Caco-2 (cell line): ENCODE measurements at regions not wholly inside any gene's neighbourhood (a gene's known extent, or its start where the extent isn't known, plus 50 kb on each side); places are given as distances from the start of the nearest gene placed in this dataset.

Experiments
- BruUV-seq: library from RNA; stranded (reverse); fragments of 400-500 nt; replicated peaks from 2 replicates; lab custom pipeline; 2021; lab: Mats Ljungman, UMichigan
- CTCF ChIA-PET: fragments of 300-600 bp; sonication (Branson Sonifier 250); formaldehyde crosslinking; loops from one replicate; lab custom pipeline; 2022; ENCODE audit warnings: antibody characterized with exemption; lab: Charles Lee
- POLR2A ChIA-PET: fragments of 300-600 bp; sonication (Branson Sonifier 250); formaldehyde crosslinking; loops from one replicate; lab custom pipeline; 2022; ENCODE audit warnings: antibody characterized with exemption; lab: Charles Lee
- DNase-seq, 2 experiments: peaks; one replicate each; pipeline versions ENCODE4 v3.0.0 to v3.0.0-alpha.2; 2020 to 2022
- H3K27me3 ChIP-seq: replicated peaks from 2 replicates; pipeline ENCODE4 v1.6.0; 2011; ENCODE audit warnings: low read length; ENCODE audit not compliant: control insufficient read depth, insufficient read depth
- H3K36me3 ChIP-seq: 2 replicates; pipeline ENCODE4 v1.5.1; 2011; ENCODE audit warnings: low read length; ENCODE audit not compliant: control insufficient read depth, insufficient read depth
- H3K4me1 ChIP-seq: fragments of 250-450 bp; sonication (Bioruptor Pico); 2 replicates; pipeline ENCODE4 v1.5.1; 2020; ENCODE audit warnings: mild to moderate bottlenecking
- H3K4me3 ChIP-seq: 2 replicates; pipeline ENCODE4 v1.5.1; 2011; ENCODE audit warnings: low read depth, mild to moderate bottlenecking, control low read depth, low read length
- H3K9me3 ChIP-seq: fragments of 250-450 bp; sonication (Bioruptor Pico); 2 replicates; pipeline ENCODE4 v1.5.1; 2020; ENCODE audit warnings: mild to moderate bottlenecking, moderate library complexity
- H3K27ac Mint-ChIP-seq: one replicate; pipeline ENCODE4 v1.8.0; 2022; ENCODE audit warnings: mixed read lengths; ENCODE audit not compliant: unreplicated experiment
- H3K27me3 Mint-ChIP-seq: one replicate; pipeline ENCODE4 v1.8.0; 2022; ENCODE audit warnings: mixed read lengths; ENCODE audit not compliant: insufficient read depth, unreplicated experiment
- H3K36me3 Mint-ChIP-seq: one replicate; pipeline ENCODE4 v1.8.0; 2022; ENCODE audit warnings: mild to moderate bottlenecking, mixed read lengths; ENCODE audit not compliant: insufficient read depth, unreplicated experiment
- H3K4me1 Mint-ChIP-seq: one replicate; pipeline ENCODE4 v1.8.0; 2022; ENCODE audit warnings: low read depth, mixed read lengths; ENCODE audit not compliant: unreplicated experiment
- H3K4me3 Mint-ChIP-seq: one replicate; pipeline ENCODE4 v1.8.0; 2022; ENCODE audit warnings: mild to moderate bottlenecking, moderate library complexity, mixed read lengths; ENCODE audit not compliant: unreplicated experiment
- H3K9me3 Mint-ChIP-seq: one replicate; pipeline ENCODE4 v1.8.0; 2022; ENCODE audit warnings: mixed read lengths; ENCODE audit not compliant: unreplicated experiment
- CTCF ChIP-seq, 2 experiments: fragments of 200-600 bp in 1 of 2; IDR thresholded peaks; 1 replicate in 1 of 2; 2 replicates in 1 of 2; pipeline versions ENCODE4 v1.5.1 to v1.8.0; 2011 to 2022; ENCODE audit warnings: antibody characterized with exemption in 1 of 2, control low read depth in 1 of 2, inconsistent platforms in 1 of 2, low read depth in 1 of 2, low read length in 1 of 2, mild to moderate bottlenecking in 1 of 2, moderate library complexity in 1 of 2; ENCODE audit not compliant: insufficient read depth in 1 of 2, severe bottlenecking in 1 of 2, unreplicated experiment in 1 of 2
- intact Hi-C: fragments of 100-400 bp; cut with micrococcal nuclease; formaldehyde crosslinking; loops from one replicate; pipeline ENCODE4 v1.10.0; 2022; ENCODE audit not compliant: unreplicated experiment

GRCh38 chr6:51029561-51029960 lies 210.9 kb downstream of the TFAP2B start:
- H3K9me3 Mint-ChIP-seq, result peaks cover 7% of the 10 kb centered on the region
- CTCF ChIA-PET, result no interaction called here
- POLR2A ChIA-PET, result no interaction called here
- DNase-seq, result no peak
- TF ChIP-seq CTCF (IDR thresholded peaks at IDR 0.05; ENCODE audit: insufficient read depth in 1 of 2, low read depth in 1 of 2, low read length in 1 of 2, severe bottlenecking in 1 of 2, unreplicated experiment in 1 of 2), result no peak
- H3K9me3 ChIP-seq, result no peaks in the 10 kb centered on the region
- no peaks in the 10 kb centered on the region for H3K36me3 Mint-ChIP-seq
- intact Hi-C loops, result no loop called here
- H3K27ac Mint-ChIP-seq, result no peak overlapping the region
- H3K36me3 ChIP-seq, result no peaks in the 10 kb centered on the region
- no peak overlapping the region for H3K4me3 ChIP-seq
- no peaks in the 10 kb centered on the region for H3K4me1 ChIP-seq
- no peaks in the 10 kb centered on the region for H3K4me1 Mint-ChIP-seq
- BruUV-seq, result no TSS peak
- no peaks in the 10 kb centered on the region for H3K27me3 Mint-ChIP-seq
- H3K27me3 ChIP-seq, result no peaks in the 10 kb centered on the region
- H3K4me3 Mint-ChIP-seq, result no peak overlapping the region

- no TSS peak for BruUV-seq
- H3K36me3 ChIP-seq, result no peaks in the 10 kb centered on the region
- no peaks in the 10 kb centered on the region for H3K4me1 Mint-ChIP-seq
- no peak overlapping the region for H3K27ac Mint-ChIP-seq
- POLR2A ChIA-PET, result no interaction called here
- H3K4me3 ChIP-seq, result no peak overlapping the region
- H3K27me3 ChIP-seq, result no peaks in the 10 kb centered on the region
- no peaks in the 10 kb centered on the region for H3K9me3 Mint-ChIP-seq
- no peak overlapping the region for H3K4me3 Mint-ChIP-seq
- intact Hi-C loops, result no loop called here
- no peak for TF ChIP-seq CTCF (IDR thresholded peaks at IDR 0.05; ENCODE audit: insufficient read depth in 1 of 2, low read depth in 1 of 2, low read length in 1 of 2, severe bottlenecking in 1 of 2, unreplicated experiment in 1 of 2)
- no peaks in the 10 kb centered on the region for H3K4me1 ChIP-seq
- DNase-seq, result no peak
- no peaks in the 10 kb centered on the region for H3K9me3 ChIP-seq
- no peaks in the 10 kb centered on the region for H3K36me3 Mint-ChIP-seq
- no peaks in the 10 kb centered on the region for H3K27me3 Mint-ChIP-seq
- CTCF ChIA-PET, result no interaction called here
Observed at GRCh38 chr6:51045548-51045947, 226.9 kb downstream of the TFAP2B start.

GRCh38 chr6:51049288-51049982 lies 230.8 kb downstream of the TFAP2B start:
- Mint-ChIP-seq H3K27me3 (no peaks in the 10 kb centered on the region), H3K36me3 (no peaks in the 10 kb centered on the region), H3K9me3 (no peaks in the 10 kb centered on the region), H3K4me1 (no peaks in the 10 kb centered on the region), H3K27ac (no peak overlapping the region), H3K4me3 (no peak overlapping the region)
- no peak for DNase-seq
- Histone ChIP-seq H3K36me3 (no peaks in the 10 kb centered on the region), H3K27me3 (no peaks in the 10 kb centered on the region), H3K4me3 (no peak overlapping the region), H3K4me1 (no peaks in the 10 kb centered on the region), H3K9me3 (no peaks in the 10 kb centered on the region)
- ChIA-PET POLR2A (no interaction called here), CTCF (interaction anchor here (0.5 kb wide), 1 partner anchor 48 kb away, joined by 3 read pairs; no protein-coding TSS in a partner anchor)
- no TSS peak for BruUV-seq
- intact Hi-C loops, result no loop called here
- no peak for TF ChIP-seq CTCF (IDR thresholded peaks at IDR 0.05; ENCODE audit: insufficient read depth in 1 of 2, low read depth in 1 of 2, low read length in 1 of 2, severe bottlenecking in 1 of 2, unreplicated experiment in 1 of 2)
